Keratinocyte (primary cell): ENCODE measurements at regions not wholly inside any gene's neighbourhood (a gene's known extent, or its start where the extent isn't known, plus 50 kb on each side); places are given as distances from the start of the nearest gene placed in this dataset.

Experiments
- EZH2 ChIP-seq: IDR thresholded peaks from one replicate; pipeline ENCODE4 v1.6.1; 2012; ENCODE audit warnings: inconsistent platforms, mild to moderate bottlenecking, low read length, moderate library complexity
- TF ChIP-seq, protein P1 (sequence below), 3 experiments: IDR thresholded peaks in 1 of 3; conservative IDR thresholded peaks in 1 of 3; optimal IDR thresholded peaks in 1 of 3; 2 replicates in 2 of 3; 3 replicates in 1 of 3; pipeline versions ENCODE3 to v1.5.1; 2011; ENCODE audit warnings: low read length in 3 of 3, mild to moderate bottlenecking in 3 of 3, moderate library complexity in 2 of 3, control low read depth in 1 of 3, inconsistent platforms in 1 of 3; ENCODE audit not compliant: insufficient read depth in 2 of 3; ENCODE audit errors: extremely low read depth in 1 of 3

DNA sequence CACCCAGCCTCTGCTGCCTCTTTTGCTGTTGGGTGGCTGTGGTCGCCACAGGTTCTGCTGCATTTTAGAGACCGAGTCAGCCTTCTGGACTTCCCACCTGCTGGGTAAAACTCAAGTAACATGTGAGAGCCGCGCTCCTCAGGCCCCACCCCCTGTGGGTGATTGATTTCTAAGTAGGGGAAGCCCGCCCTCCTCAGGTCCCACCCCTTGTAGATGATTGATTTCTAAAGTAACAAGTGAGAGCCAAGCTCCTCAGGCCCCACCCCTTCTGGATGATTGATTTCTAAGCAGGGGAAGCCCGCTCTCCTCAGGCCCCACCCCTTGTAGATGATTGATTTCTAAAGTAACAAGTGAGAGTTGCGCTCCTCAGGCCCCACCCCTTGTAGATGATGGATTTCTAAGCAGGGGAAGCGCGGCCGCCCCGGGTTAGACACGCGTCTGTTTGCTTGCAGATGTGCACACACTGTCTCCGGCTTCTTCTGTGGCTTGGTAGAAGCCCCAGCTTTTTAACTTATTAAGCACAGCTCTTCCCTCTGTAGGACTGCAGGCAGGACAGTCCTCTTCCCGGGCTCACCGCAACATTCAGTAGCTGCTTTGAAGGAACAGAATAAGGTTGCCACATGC lies 83.4 kb downstream of the FAM43A start:
- TF ChIP-seq, protein P1, sequence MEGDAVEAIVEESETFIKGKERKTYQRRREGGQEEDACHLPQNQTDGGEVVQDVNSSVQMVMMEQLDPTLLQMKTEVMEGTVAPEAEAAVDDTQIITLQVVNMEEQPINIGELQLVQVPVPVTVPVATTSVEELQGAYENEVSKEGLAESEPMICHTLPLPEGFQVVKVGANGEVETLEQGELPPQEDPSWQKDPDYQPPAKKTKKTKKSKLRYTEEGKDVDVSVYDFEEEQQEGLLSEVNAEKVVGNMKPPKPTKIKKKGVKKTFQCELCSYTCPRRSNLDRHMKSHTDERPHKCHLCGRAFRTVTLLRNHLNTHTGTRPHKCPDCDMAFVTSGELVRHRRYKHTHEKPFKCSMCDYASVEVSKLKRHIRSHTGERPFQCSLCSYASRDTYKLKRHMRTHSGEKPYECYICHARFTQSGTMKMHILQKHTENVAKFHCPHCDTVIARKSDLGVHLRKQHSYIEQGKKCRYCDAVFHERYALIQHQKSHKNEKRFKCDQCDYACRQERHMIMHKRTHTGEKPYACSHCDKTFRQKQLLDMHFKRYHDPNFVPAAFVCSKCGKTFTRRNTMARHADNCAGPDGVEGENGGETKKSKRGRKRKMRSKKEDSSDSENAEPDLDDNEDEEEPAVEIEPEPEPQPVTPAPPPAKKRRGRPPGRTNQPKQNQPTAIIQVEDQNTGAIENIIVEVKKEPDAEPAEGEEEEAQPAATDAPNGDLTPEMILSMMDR (optimal IDR thresholded peaks at IDR 0.05 in 1 of 3, IDR thresholded peaks at IDR 0.05 in 1 of 3, conservative IDR thresholded peaks at IDR 0.05 in 1 of 3; ENCODE audit: extremely low read depth in 1 of 3, insufficient read depth in 2 of 3, low read length in 3 of 3) = no peak
- TF ChIP-seq EZH2 = no peak
